Neural crest cell (in vitro differentiated cells): ENCODE measurements at regions not wholly inside any gene's neighbourhood (a gene's known extent, or its start where the extent isn't known, plus 50 kb on each side); places are given as distances from the start of the nearest gene placed in this dataset.
A peak's percentile ranks its signal among the peaks of the same experiment; 100 is the strongest.

ENCODE experiments used
- DNase-seq: peaks from one replicate; pipeline ENCODE4 v3.0.0; 2021; ENCODE audit warnings: low read depth, mixed read lengths, low spot score
- H3K27ac Mint-ChIP-seq: one replicate; pipeline ENCODE4 v1.8.0; 2021; ENCODE audit warnings: mild to moderate bottlenecking, mixed read lengths; ENCODE audit not compliant: unreplicated experiment
- H3K27me3 Mint-ChIP-seq: 2 replicates; pipeline ENCODE4 v1.8.0; 2021; ENCODE audit warnings: low read depth, mild to moderate bottlenecking, mixed read lengths
- H3K36me3 Mint-ChIP-seq: 2 replicates; pipeline ENCODE4 v1.8.0; 2021; ENCODE audit warnings: low read depth, mild to moderate bottlenecking, mixed read lengths
- H3K4me1 Mint-ChIP-seq: 2 replicates; pipeline ENCODE4 v1.8.0; 2021; ENCODE audit warnings: mixed read lengths
- H3K4me3 Mint-ChIP-seq: one replicate; pipeline ENCODE4 v1.8.0; 2021; ENCODE audit warnings: mild to moderate bottlenecking, mixed read lengths
- H3K9me3 Mint-ChIP-seq: 2 replicates; pipeline ENCODE4 v1.8.0; 2021; ENCODE audit warnings: mixed read lengths
- CTCF ChIP-seq: fragments of 200-600 bp; sonication (generic); conservative IDR thresholded peaks from 2 replicates; pipeline ENCODE4 v1.5.0; 2021; ENCODE audit warnings: antibody characterized with exemption, mild to moderate bottlenecking

GRCh38 chr1:29525941-29526340 lies 289.6 kb downstream of the PTPRU start:
- H3K36me3 Mint-ChIP-seq = peaks cover 4% of the 10 kb centered on the region
- peaks cover 8% of the 10 kb centered on the region for H3K27me3 Mint-ChIP-seq
- no peak overlapping the region for H3K4me3 Mint-ChIP-seq
- peaks cover 9% of the 10 kb centered on the region for H3K4me1 Mint-ChIP-seq
- no peak for TF ChIP-seq CTCF
- peaks cover 4% of the 10 kb centered on the region for H3K9me3 Mint-ChIP-seq
- no peak for DNase-seq
- peak overlapping the region; percentile 46 for H3K27ac Mint-ChIP-seq

GRCh38 chr1:29524285-29525065 lies 288.2 kb downstream of the PTPRU start:
- no peak for TF ChIP-seq CTCF
- no peak overlapping the region for H3K4me3 Mint-ChIP-seq
- no peaks in the 10 kb centered on the region for H3K9me3 Mint-ChIP-seq
- H3K4me1 Mint-ChIP-seq = peaks cover 9% of the 10 kb centered on the region
- H3K36me3 Mint-ChIP-seq = no peaks in the 10 kb centered on the region
- no peak overlapping the region for H3K27ac Mint-ChIP-seq
- H3K27me3 Mint-ChIP-seq = peaks cover 8% of the 10 kb centered on the region
- DNase-seq = no peak

GRCh38 chr1:29523576-29523975 lies 287.3 kb downstream of the PTPRU start:
- DNase-seq = no peak
- H3K9me3 Mint-ChIP-seq = no peaks in the 10 kb centered on the region
- H3K27me3 Mint-ChIP-seq = peaks cover 8% of the 10 kb centered on the region
- no peak for TF ChIP-seq CTCF
- no peak overlapping the region for H3K27ac Mint-ChIP-seq
- H3K4me3 Mint-ChIP-seq = no peak overlapping the region
- H3K4me1 Mint-ChIP-seq = peaks cover 9% of the 10 kb centered on the region
- H3K36me3 Mint-ChIP-seq = no peaks in the 10 kb centered on the region

- Mint-ChIP-seq H3K36me3 (no peaks in the 10 kb centered on the region), H3K4me3 (no peak overlapping the region), H3K27me3 (peaks cover 9% of the 10 kb centered on the region), H3K27ac (no peak overlapping the region), H3K4me1 (peaks cover 9% of the 10 kb centered on the region), H3K9me3 (no peaks in the 10 kb centered on the region)
- DNase-seq = no peak
- no peak for TF ChIP-seq CTCF
Observed at GRCh38 chr1:29523136-29523535, 286.8 kb downstream of the PTPRU start.

GRCh38 chr1:29521811-29522580 lies 285.7 kb downstream of the PTPRU start:
- DNase-seq = no peak
- no peak for TF ChIP-seq CTCF
- peaks cover 8% of the 10 kb centered on the region for H3K27me3 Mint-ChIP-seq
- peaks cover 4% of the 10 kb centered on the region for H3K4me1 Mint-ChIP-seq
- H3K36me3 Mint-ChIP-seq = no peaks in the 10 kb centered on the region
- H3K4me3 Mint-ChIP-seq = no peak overlapping the region
- no peaks in the 10 kb centered on the region for H3K9me3 Mint-ChIP-seq
- H3K27ac Mint-ChIP-seq = no peak overlapping the region
